ENCODE measurements at regions not wholly inside any gene's neighbourhood (a gene's known extent, or its start where the extent isn't known, plus 50 kb on each side); places are given as distances from the start of the nearest gene placed in this dataset.

DNA sequence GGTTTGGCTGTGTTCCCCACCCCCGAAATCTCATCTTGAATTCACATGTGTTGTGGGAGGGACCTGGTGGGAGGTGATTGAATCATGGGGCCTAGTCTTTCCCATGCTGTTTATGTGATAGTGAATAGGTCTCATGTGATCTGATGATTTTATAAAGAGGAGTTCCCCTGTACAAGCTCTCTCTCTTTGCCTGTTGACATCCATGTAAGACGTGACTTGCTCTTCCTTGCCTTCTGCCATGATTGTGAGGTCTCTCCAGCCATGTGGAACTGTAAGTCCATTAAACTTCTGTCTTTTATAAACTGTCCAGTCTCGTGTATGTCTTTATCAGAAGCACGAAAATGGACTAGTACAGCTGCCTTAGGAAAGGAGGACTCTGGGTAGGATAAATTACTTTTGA, 976.7 kb downstream of the MCTP2 start:
- no peak overlapping the region for H3K27ac ChIP-seq
- no peaks in the 10 kb centered on the region for H3K4me1 ChIP-seq
- TF ChIP-seq, protein P1, sequence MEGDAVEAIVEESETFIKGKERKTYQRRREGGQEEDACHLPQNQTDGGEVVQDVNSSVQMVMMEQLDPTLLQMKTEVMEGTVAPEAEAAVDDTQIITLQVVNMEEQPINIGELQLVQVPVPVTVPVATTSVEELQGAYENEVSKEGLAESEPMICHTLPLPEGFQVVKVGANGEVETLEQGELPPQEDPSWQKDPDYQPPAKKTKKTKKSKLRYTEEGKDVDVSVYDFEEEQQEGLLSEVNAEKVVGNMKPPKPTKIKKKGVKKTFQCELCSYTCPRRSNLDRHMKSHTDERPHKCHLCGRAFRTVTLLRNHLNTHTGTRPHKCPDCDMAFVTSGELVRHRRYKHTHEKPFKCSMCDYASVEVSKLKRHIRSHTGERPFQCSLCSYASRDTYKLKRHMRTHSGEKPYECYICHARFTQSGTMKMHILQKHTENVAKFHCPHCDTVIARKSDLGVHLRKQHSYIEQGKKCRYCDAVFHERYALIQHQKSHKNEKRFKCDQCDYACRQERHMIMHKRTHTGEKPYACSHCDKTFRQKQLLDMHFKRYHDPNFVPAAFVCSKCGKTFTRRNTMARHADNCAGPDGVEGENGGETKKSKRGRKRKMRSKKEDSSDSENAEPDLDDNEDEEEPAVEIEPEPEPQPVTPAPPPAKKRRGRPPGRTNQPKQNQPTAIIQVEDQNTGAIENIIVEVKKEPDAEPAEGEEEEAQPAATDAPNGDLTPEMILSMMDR (IDR thresholded peaks at IDR 0.05) = no peak
- no peak for TF ChIP-seq POLR2A (IDR thresholded peaks at IDR 0.05)
- H3K27me3 ChIP-seq = no peaks in the 10 kb centered on the region
- no peak overlapping the region for H3K4me3 ChIP-seq
- no peak for DNase-seq
- no peaks in the 10 kb centered on the region for H3K36me3 ChIP-seq
- intact Hi-C loops (cut with DNase I) = no loop called here
- peaks cover 0 to 10% (median 0%) of the 10 kb centered on the region in 3 donors for H3K9me3 ChIP-seq
- WGBS, 2 donors = 79 to 81% methylated on average over 4 of the region's 4 CpGs

DNA sequence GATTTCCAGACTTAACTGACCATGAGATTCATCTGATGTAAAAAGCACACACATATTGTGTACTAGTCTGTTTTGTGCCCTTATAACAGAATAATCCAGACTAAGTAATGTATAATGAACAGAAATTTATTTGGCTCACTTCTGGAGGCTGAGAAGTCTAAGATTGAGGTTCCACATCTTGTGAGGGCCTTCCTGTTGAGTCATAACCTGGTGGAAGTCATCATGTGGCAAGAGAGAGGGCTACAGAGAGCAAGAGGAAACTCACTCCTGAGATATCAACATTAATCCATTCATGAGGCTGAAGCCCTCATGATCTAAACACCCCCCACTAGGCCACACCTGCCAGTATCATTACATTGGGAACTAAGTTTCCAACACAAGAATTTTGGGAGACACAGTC, 977.6 kb downstream of the MCTP2 start:
- no peak for TF ChIP-seq POLR2A (IDR thresholded peaks at IDR 0.05)
- TF ChIP-seq, protein P1 (IDR thresholded peaks at IDR 0.05) = no peak
- H3K36me3 ChIP-seq = no peaks in the 10 kb centered on the region
- peaks cover 0 to 10% (median 0%) of the 10 kb centered on the region in 3 donors for H3K9me3 ChIP-seq
- H3K4me1 ChIP-seq = no peaks in the 10 kb centered on the region
- intact Hi-C loops (cut with DNase I) = no loop called here
- H3K27me3 ChIP-seq = no peaks in the 10 kb centered on the region
- DNase-seq = no peak
- no peak overlapping the region for H3K4me3 ChIP-seq
- H3K27ac ChIP-seq = no peak overlapping the region

DNA sequence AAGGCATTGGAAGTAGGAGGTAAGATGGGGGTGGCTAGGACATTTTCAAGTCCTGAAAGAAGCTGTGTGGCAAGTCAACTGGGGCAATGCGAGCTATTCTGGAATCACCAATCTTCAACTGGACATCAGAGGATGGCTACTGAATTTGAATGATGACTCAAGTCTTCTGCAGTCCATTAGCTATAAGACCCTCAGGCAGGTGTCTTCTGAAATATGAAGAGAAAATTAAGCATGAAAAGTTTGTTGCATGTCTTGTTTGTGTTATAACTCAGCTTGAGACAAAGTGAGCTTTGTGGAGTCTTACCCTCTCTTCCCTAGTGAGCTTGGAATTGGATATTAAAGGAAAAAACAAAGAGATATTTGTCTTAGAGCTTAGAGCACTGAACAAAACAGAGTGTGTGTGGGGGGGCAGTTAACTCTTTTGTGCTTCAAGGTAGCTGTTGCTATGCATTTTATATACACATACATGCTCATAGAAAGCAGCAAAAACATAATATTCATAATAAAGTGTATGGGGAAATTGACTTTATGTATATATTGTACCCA, 979.1 kb downstream of the MCTP2 start:
- no peak for DNase-seq
- 88 to 92% methylated on average over 1 of the region's 1 CpG for WGBS, 2 donors
- H3K27me3 ChIP-seq = no peaks in the 10 kb centered on the region
- no peak overlapping the region for H3K27ac ChIP-seq
- peaks cover 0 to 10% (median 0%) of the 10 kb centered on the region in 3 donors for H3K9me3 ChIP-seq
- no peak overlapping the region for H3K4me3 ChIP-seq
- no peak for TF ChIP-seq POLR2A (IDR thresholded peaks at IDR 0.05)
- TF ChIP-seq, protein P1 (IDR thresholded peaks at IDR 0.05) = no peak
- H3K36me3 ChIP-seq = no peaks in the 10 kb centered on the region
- intact Hi-C loops (cut with DNase I) = no loop called here
- H3K4me1 ChIP-seq = no peaks in the 10 kb centered on the region

DNA sequence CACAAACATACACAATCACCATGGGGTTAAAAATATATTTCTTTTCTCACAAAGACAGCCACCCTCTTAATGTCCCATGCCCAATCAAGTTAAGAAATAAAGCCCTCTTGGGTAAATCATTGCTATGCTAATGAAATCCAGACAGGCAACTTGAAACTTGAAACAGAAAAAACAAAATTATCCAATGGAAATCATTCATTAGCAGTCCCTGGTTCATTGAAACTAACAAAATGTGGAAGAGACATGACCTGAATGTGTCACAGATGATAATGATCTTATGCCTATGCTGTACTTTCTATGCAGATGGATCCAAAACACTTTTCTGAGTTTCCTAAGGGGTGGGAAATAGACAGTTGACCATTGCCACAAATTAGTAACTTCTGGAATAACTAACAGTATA, 983.7 kb downstream of the MCTP2 start:
- Histone ChIP-seq H3K4me1 (no peaks in the 10 kb centered on the region), H3K36me3 (no peaks in the 10 kb centered on the region), H3K27ac (no peak overlapping the region), H3K9me3 (no peaks in the 10 kb centered on the region), H3K27me3 (no peaks in the 10 kb centered on the region), H3K4me3 (no peak overlapping the region)
- DNase-seq = no peak
- no peak for TF ChIP-seq POLR2A (IDR thresholded peaks at IDR 0.05)
- TF ChIP-seq, protein P1 (IDR thresholded peaks at IDR 0.05) = no peak
- intact Hi-C loops (cut with DNase I) = no loop called here

DNA sequence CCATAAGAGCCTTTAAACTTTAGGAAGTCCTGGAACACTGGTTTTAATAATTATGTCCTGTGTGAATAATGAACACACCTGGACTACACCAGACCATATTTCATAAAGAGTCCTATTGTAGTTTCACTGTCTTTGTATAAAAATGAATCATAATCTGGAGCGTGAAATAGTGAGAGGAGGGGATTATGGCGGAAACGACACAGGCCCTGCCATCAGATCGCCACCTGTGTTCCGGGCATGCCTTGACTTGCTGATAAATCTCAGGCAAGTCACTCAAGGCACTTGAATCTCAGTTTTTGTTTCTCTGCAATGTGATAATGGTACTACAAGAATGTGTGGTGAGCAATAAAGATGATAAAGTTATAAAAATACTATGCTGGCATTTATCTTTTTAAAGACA, 995.5 kb downstream of the MCTP2 start:
- DNase-seq = no peak
- intact Hi-C loops (cut with DNase I) = no loop called here
- 51 to 62% methylated on average over 5 of the region's 5 CpGs for WGBS, 2 donors

More for the DNA sequence above, 995.5 kb downstream of the MCTP2 start:
- Histone ChIP-seq H3K27ac (no peak overlapping the region), H3K4me3 (no peak overlapping the region), H3K9me3 (peaks cover 0 to 6% (median 5%) of the 10 kb centered on the region in 3 donors), H3K4me1 (peaks cover 0 to 15% (median 3%) of the 10 kb centered on the region in 3 donors), H3K27me3 (no peaks in the 10 kb centered on the region), H3K36me3 (no peaks in the 10 kb centered on the region)
- TF ChIP-seq POLR2A (IDR thresholded peaks at IDR 0.05) = no peak
- TF ChIP-seq, protein P1 (IDR thresholded peaks at IDR 0.05) = no peak
